GM23248 (cell line): ENCODE measurements at regions not wholly inside any gene's neighbourhood (a gene's known extent, or its start where the extent isn't known, plus 50 kb on each side); places are given as distances from the start of the nearest gene placed in this dataset.

Experiments used
- DNase-seq: peaks from one replicate; pipeline ENCODE4 v3.0.0-alpha.2; 2015
- H2AFZ ChIP-seq: fragments of 200-600 bp; sonication (generic); 2 replicates; pipeline ENCODE4 v1.6.1; 2016; ENCODE audit warnings: antibody characterized with exemption
- H3F3A ChIP-seq: fragments of 200-600 bp; sonication (generic); 2 replicates; pipeline ENCODE4 v1.6.1; 2016; ENCODE audit warnings: mild to moderate bottlenecking, antibody characterized with exemption, mixed run types; ENCODE audit not compliant: insufficient read depth
- H3K27ac ChIP-seq: fragments of 200-600 bp; sonication (generic); 2 replicates; pipeline ENCODE4 v1.5.1; 2016; ENCODE audit warnings: mild to moderate bottlenecking
- H3K27me3 ChIP-seq: fragments of 200-600 bp; sonication (generic); replicated peaks from 2 replicates; pipeline ENCODE4 v1.6.1; 2016; ENCODE audit warnings: mild to moderate bottlenecking; ENCODE audit not compliant: insufficient read depth
- H3K36me3 ChIP-seq: fragments of 200-600 bp; sonication (generic); 2 replicates; pipeline ENCODE4 v1.6.1; 2016; ENCODE audit warnings: low read depth, mild to moderate bottlenecking
- H3K4me1 ChIP-seq: fragments of 200-600 bp; sonication (generic); 2 replicates; pipeline ENCODE4 v1.6.1; 2016; ENCODE audit warnings: mild to moderate bottlenecking; ENCODE audit not compliant: insufficient read depth
- H3K4me2 ChIP-seq: fragments of 200-600 bp; sonication (generic); one replicate; pipeline ENCODE4 v1.6.1; 2016; ENCODE audit warnings: mild to moderate bottlenecking; ENCODE audit not compliant: unreplicated experiment
- H3K4me3 ChIP-seq: fragments of 200-600 bp; sonication (generic); 2 replicates; pipeline ENCODE4 v1.5.1; 2016; ENCODE audit warnings: mild to moderate bottlenecking
- H3K79me2 ChIP-seq: fragments of 200-600 bp; sonication (generic); 2 replicates; pipeline ENCODE4 v1.6.1; 2016; ENCODE audit warnings: mild to moderate bottlenecking; ENCODE audit not compliant: insufficient read depth
- H3K9ac ChIP-seq: fragments of 200-600 bp; sonication (generic); 2 replicates; pipeline ENCODE4 v1.6.1; 2016; ENCODE audit warnings: mild to moderate bottlenecking
- H3K9me2 ChIP-seq: fragments of 200-600 bp; sonication (generic); 2 replicates; pipeline ENCODE4 v1.6.1; 2016; ENCODE audit warnings: mixed run types, mild to moderate bottlenecking, moderate library complexity; ENCODE audit not compliant: insufficient read depth
- H3K9me3 ChIP-seq: fragments of 200-600 bp; sonication (generic); one replicate; pipeline ENCODE4 v1.6.1; 2017; ENCODE audit warnings: low read depth
- H4K20me1 ChIP-seq: fragments of 200-600 bp; sonication (generic); 2 replicates; pipeline ENCODE4 v1.6.0; 2016; ENCODE audit not compliant: insufficient read depth
- EZH2 ChIP-seq: fragments of 200-600 bp; sonication (generic); IDR thresholded peaks from 2 replicates; pipeline ENCODE4 v1.6.1; 2018; ENCODE audit warnings: antibody characterized with exemption, mild to moderate bottlenecking; ENCODE audit not compliant: insufficient read depth, poor library complexity, severe bottlenecking
- EZH2phosphoT487 ChIP-seq: fragments of 200-600 bp; sonication (generic); IDR thresholded peaks from 2 replicates; pipeline ENCODE4 v1.6.1; 2018; ENCODE audit warnings: antibody characterized with exemption, moderate library complexity, mild to moderate bottlenecking, low read depth; ENCODE audit not compliant: insufficient read depth
- WGBS, 2 experiments: methylation state at CpG; one replicate each; pipeline ENCODE4 v1.1.6; 2015 to 2017; ENCODE audit warnings: low lambda C conversion rate in 2 of 2, low coverage in 1 of 2; ENCODE audit errors: missing lambda C conversion rate in 2 of 2; 5-methylcytosine and 5-hydroxymethylcytosine counted together
- in situ Hi-C: fragments of 300-500 bp; cut with MboI; formaldehyde crosslinking; loops from 2 replicates; pipeline ENCODE4 v1.15.0; 2020

- no peaks in the 10 kb centered on the region for H3K9me3 ChIP-seq
- H3K79me2 ChIP-seq = no peaks in the 10 kb centered on the region
- TF ChIP-seq EZH2 = no peak
- no peaks in the 10 kb centered on the region for H4K20me1 ChIP-seq
- no peak overlapping the region for H3K27ac ChIP-seq
- DNase-seq = no peak
- in situ Hi-C loops = no loop called here
- H3K9me2 ChIP-seq = no peaks in the 10 kb centered on the region
- 70% methylated on average over 9 of the region's 9 CpGs for WGBS, 2 experiments
- H3K36me3 ChIP-seq = no peaks in the 10 kb centered on the region
- H3K27me3 ChIP-seq = no peaks in the 10 kb centered on the region
- H3F3A ChIP-seq = no peaks in the 10 kb centered on the region
- H3K4me1 ChIP-seq = no peaks in the 10 kb centered on the region
- H3K4me2 ChIP-seq = no peak overlapping the region
- H3K4me3 ChIP-seq = no peak overlapping the region
- H2AFZ ChIP-seq = no peak overlapping the region
- no peak overlapping the region for H3K9ac ChIP-seq
Observed at GRCh38 chr12:131458048-131458374, 252.9 kb upstream of the SFSWAP start.

GRCh38 chr12:131458931-131459772 is 251.7 kb upstream of the SFSWAP start:
- no peaks in the 10 kb centered on the region for H4K20me1 ChIP-seq
- H3K9me3 ChIP-seq = no peaks in the 10 kb centered on the region
- no peaks in the 10 kb centered on the region for H3K4me1 ChIP-seq
- H3K27ac ChIP-seq = no peak overlapping the region
- H3K4me3 ChIP-seq = no peak overlapping the region
- in situ Hi-C loops = no loop called here
- H3K4me2 ChIP-seq = no peak overlapping the region
- no peaks in the 10 kb centered on the region for H3K36me3 ChIP-seq
- no peak for TF ChIP-seq EZH2
- no peak for TF ChIP-seq EZH2phosphoT487
- no peaks in the 10 kb centered on the region for H3K27me3 ChIP-seq
- no peak overlapping the region for H3K9ac ChIP-seq
- H3F3A ChIP-seq = no peaks in the 10 kb centered on the region
- H3K9me2 ChIP-seq = no peaks in the 10 kb centered on the region
- no peak for DNase-seq
- no peaks in the 10 kb centered on the region for H3K79me2 ChIP-seq
- WGBS, 2 experiments = 62 to 65% methylated on average over 31 of the region's 31 CpGs
- no peak overlapping the region for H2AFZ ChIP-seq

- H3K36me3 ChIP-seq = no peaks in the 10 kb centered on the region
- no peak overlapping the region for H3K4me2 ChIP-seq
- H3K27ac ChIP-seq = no peak overlapping the region
- H2AFZ ChIP-seq = no peak overlapping the region
- no peaks in the 10 kb centered on the region for H3F3A ChIP-seq
- H3K9ac ChIP-seq = no peak overlapping the region
- H3K27me3 ChIP-seq = no peaks in the 10 kb centered on the region
- H3K9me3 ChIP-seq = no peaks in the 10 kb centered on the region
- DNase-seq = no peak
- H3K9me2 ChIP-seq = no peaks in the 10 kb centered on the region
- H3K4me1 ChIP-seq = no peaks in the 10 kb centered on the region
- 42 to 47% methylated on average over 15 to 21 of the region's 21 CpGs for WGBS, 2 experiments
- TF ChIP-seq EZH2phosphoT487 (no peak), EZH2 (no peak)
- in situ Hi-C loops = no loop called here
- H3K4me3 ChIP-seq = no peak overlapping the region
- no peaks in the 10 kb centered on the region for H4K20me1 ChIP-seq
- H3K79me2 ChIP-seq = no peaks in the 10 kb centered on the region
Observed at GRCh38 chr12:131459773-131460365, 251.0 kb upstream of the SFSWAP start.

- Histone ChIP-seq H3F3A (no peaks in the 10 kb centered on the region), H3K27ac (no peak overlapping the region), H3K27me3 (no peaks in the 10 kb centered on the region), H4K20me1 (no peaks in the 10 kb centered on the region), H3K36me3 (no peaks in the 10 kb centered on the region), H3K4me1 (no peaks in the 10 kb centered on the region), H3K4me3 (no peak overlapping the region), H3K79me2 (no peaks in the 10 kb centered on the region), H3K4me2 (no peak overlapping the region), H3K9ac (no peak overlapping the region), H2AFZ (no peak overlapping the region), H3K9me2 (no peaks in the 10 kb centered on the region), H3K9me3 (no peaks in the 10 kb centered on the region)
- 4 to 5% methylated on average over 5 of the region's 5 CpGs for WGBS, 2 experiments
- in situ Hi-C loops = no loop called here
- TF ChIP-seq EZH2phosphoT487 = no peak
- TF ChIP-seq EZH2 = no peak
- no peak for DNase-seq
Observed at GRCh38 chr12:131460520-131460919, 250.4 kb upstream of the SFSWAP start.

GRCh38 chr12:131461096-131461495 is 249.8 kb upstream of the SFSWAP start:
- H4K20me1 ChIP-seq = no peaks in the 10 kb centered on the region
- no peak overlapping the region for H3K4me3 ChIP-seq
- H2AFZ ChIP-seq = no peak overlapping the region
- H3K79me2 ChIP-seq = no peaks in the 10 kb centered on the region
- 15 to 17% methylated on average over 2 of the region's 2 CpGs for WGBS, 2 experiments
- no peaks in the 10 kb centered on the region for H3K27me3 ChIP-seq
- H3K27ac ChIP-seq = no peak overlapping the region
- no peak overlapping the region for H3K9ac ChIP-seq
- in situ Hi-C loops = no loop called here
- no peaks in the 10 kb centered on the region for H3K9me2 ChIP-seq
- H3K36me3 ChIP-seq = no peaks in the 10 kb centered on the region
- H3K9me3 ChIP-seq = no peaks in the 10 kb centered on the region
- H3K4me1 ChIP-seq = no peaks in the 10 kb centered on the region
- no peak for DNase-seq
- H3F3A ChIP-seq = no peaks in the 10 kb centered on the region
- TF ChIP-seq EZH2 = no peak
- H3K4me2 ChIP-seq = no peak overlapping the region
